Uterus (tissue), 3 donors: ENCODE measurements at regions not wholly inside any gene's neighbourhood (a gene's known extent, or its start where the extent isn't known, plus 50 kb on each side); places are given as distances from the start of the nearest gene placed in this dataset.

Experiments used
- DNase-seq, 2 donors: peaks; one replicate each; pipeline ENCODE4 v3.0.0-alpha.2; 2019 to 2020
- H3K27ac ChIP-seq, 2 donors: fragments of 200-600 bp; sonication (generic); 1 replicate in 1 of 2; 2 replicates in 1 of 2; pipeline ENCODE4 v1.5.1; 2016 to 2018
- H3K27me3 ChIP-seq, 2 donors: fragments of 200-600 bp; sonication (generic); one replicate each; pipeline ENCODE4 v1.5.1; 2018 to 2019; ENCODE audit warnings: control low read depth in 1 of 2
- H3K36me3 ChIP-seq, 2 donors: fragments of 200-600 bp; sonication (generic); one replicate each; pipeline ENCODE4 v1.5.1; 2019; ENCODE audit warnings: control low read depth in 1 of 2
- H3K4me1 ChIP-seq, 2 donors: fragments of 200-600 bp; sonication (generic); one replicate each; pipeline ENCODE4 v1.5.1; 2018 to 2019; ENCODE audit warnings: control low read depth in 1 of 2
- H3K4me3 ChIP-seq, 2 donors: fragments of 200-600 bp; sonication (generic); 1 replicate in 1 of 2; 2 replicates in 1 of 2; pipeline ENCODE4 v1.5.1; 2018 to 2019; ENCODE audit warnings: mild to moderate bottlenecking in 1 of 2
- H3K9me3 ChIP-seq, 2 donors: fragments of 200-600 bp; sonication (generic); one replicate each; pipeline ENCODE4 v1.5.1; 2019; ENCODE audit warnings: control low read depth in 1 of 2
- CTCF ChIP-seq, 4 experiments: fragments of 200-600 bp in 2 of 4; fragments of 450-650 bp in 2 of 4; sonication (generic) in 2 of 4; IDR thresholded peaks; one replicate each; pipeline ENCODE4 v1.5.1; 2016 to 2019; ENCODE audit warnings: antibody characterized with exemption in 4 of 4, mild to moderate bottlenecking in 2 of 4, moderate library complexity in 1 of 4
- POLR2A ChIP-seq, 2 donors: fragments of 450-650 bp; IDR thresholded peaks; one replicate each; pipeline ENCODE4 v1.6.1; 2016; ENCODE audit warnings: antibody characterized with exemption in 2 of 2, mild to moderate bottlenecking in 1 of 2, moderate library complexity in 1 of 2
- intact Hi-C: fragments of 100-400 bp; cut with DNase I; formaldehyde crosslinking; loops from one replicate; pipeline ENCODE4 v1.15.1; 2023; ENCODE audit warnings: low total_unique reads
- donor health status: DM: yes; HTN: yes; CAD: no.

- H3K27ac ChIP-seq, result no peak overlapping the region
- no peak for DNase-seq
- H3K4me1 ChIP-seq, result no peaks in the 10 kb centered on the region
- TF ChIP-seq POLR2A (IDR thresholded peaks at IDR 0.05), result no peak
- TF ChIP-seq CTCF (IDR thresholded peaks at IDR 0.05), result no peak
- H3K27me3 ChIP-seq, result no peaks in the 10 kb centered on the region
- H3K9me3 ChIP-seq, result no peaks in the 10 kb centered on the region
- H3K4me3 ChIP-seq, result no peak overlapping the region
- no peaks in the 10 kb centered on the region for H3K36me3 ChIP-seq
- intact Hi-C loops, result no loop called here
Observed at GRCh38 chr1:221149111-221149510, 269.9 kb downstream of the HLX start.

- no peak for DNase-seq
- H3K4me3 ChIP-seq, result no peak overlapping the region
- H3K27ac ChIP-seq, result no peak overlapping the region
- no peaks in the 10 kb centered on the region for H3K9me3 ChIP-seq
- H3K27me3 ChIP-seq, result no peaks in the 10 kb centered on the region
- TF ChIP-seq CTCF (IDR thresholded peaks at IDR 0.05), result no peak
- TF ChIP-seq POLR2A (IDR thresholded peaks at IDR 0.05), result no peak
- no peaks in the 10 kb centered on the region for H3K36me3 ChIP-seq
- H3K4me1 ChIP-seq, result no peaks in the 10 kb centered on the region
- intact Hi-C loops, result no loop called here
Observed at GRCh38 chr1:221149555-221150075, 270.4 kb downstream of the HLX start.

- no peaks in the 10 kb centered on the region for H3K27me3 ChIP-seq
- H3K4me1 ChIP-seq, result no peaks in the 10 kb centered on the region
- intact Hi-C loops, result no loop called here
- DNase-seq, result no peak
- no peak overlapping the region for H3K4me3 ChIP-seq
- no peaks in the 10 kb centered on the region for H3K9me3 ChIP-seq
- no peak overlapping the region for H3K27ac ChIP-seq
- TF ChIP-seq CTCF (IDR thresholded peaks at IDR 0.05) (no peak), POLR2A (IDR thresholded peaks at IDR 0.05) (no peak)
- H3K36me3 ChIP-seq, result no peaks in the 10 kb centered on the region
Observed at GRCh38 chr1:221150996-221151395, 271.8 kb downstream of the HLX start.

DNA sequence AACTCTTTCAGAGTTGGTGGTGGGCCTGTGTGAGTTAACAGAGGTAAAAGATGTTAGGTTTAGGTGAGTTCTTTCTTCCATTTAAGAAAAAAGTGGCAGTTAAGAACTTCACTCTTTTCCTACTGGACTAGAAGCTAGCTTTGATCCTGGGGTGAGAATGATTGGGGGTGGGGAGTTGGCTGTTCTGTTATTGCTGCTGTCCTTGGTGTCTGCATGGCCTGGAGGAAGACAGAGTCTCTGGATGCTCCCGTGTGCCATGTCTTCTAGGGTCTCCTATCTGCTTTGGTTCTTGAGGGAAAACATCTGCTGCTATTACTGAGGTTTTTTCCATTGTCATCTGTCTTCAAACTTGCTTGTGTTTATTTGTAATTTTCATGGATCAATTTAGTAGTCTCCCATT lies 275.7 kb downstream of the HLX start:
- no peak for TF ChIP-seq POLR2A (IDR thresholded peaks at IDR 0.05)
- TF ChIP-seq CTCF (IDR thresholded peaks at IDR 0.05), result no peak
- no peaks in the 10 kb centered on the region for H3K4me1 ChIP-seq
- H3K9me3 ChIP-seq, result no peaks in the 10 kb centered on the region
- no peak overlapping the region for H3K4me3 ChIP-seq
- H3K27me3 ChIP-seq, result no peaks in the 10 kb centered on the region
- no peaks in the 10 kb centered on the region for H3K36me3 ChIP-seq
- H3K27ac ChIP-seq, result no peak overlapping the region
- intact Hi-C loops, result no loop called here
- no peak for DNase-seq

DNA sequence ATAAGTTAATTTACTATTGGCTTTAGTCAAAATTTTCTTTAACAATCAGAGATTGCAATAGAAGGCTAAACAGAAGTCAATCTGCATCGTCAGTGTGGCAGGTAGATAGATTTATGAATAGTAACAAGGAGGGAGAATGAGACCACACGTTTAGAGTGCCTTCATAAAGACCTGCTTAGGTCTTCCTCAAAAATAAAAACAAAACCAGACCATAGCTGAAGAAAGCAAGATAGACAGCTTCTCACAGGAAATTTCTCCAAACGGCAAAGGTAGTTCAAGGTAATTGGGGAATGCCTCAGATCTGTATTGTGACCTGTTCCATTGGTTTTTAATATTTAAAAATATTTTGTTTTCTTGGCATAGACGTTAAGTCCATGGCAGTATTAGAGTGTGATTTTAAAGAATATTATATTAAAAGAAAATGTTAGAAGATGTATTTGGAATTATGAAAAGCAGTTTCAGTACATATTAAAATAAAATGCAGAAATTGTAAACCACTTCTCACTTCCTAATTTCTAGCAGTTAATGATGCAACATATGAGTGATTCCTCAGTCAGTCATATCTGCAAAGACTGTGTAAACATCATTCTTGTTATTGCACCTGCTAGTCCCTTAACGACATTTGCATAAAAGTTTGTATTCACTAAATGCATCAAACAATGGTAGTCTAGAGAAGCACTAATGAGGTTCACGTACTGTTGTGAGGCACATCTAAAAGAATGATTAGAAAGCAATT lies 278.0 kb downstream of the HLX start:
- Histone ChIP-seq H3K4me3 (no peak overlapping the region), H3K9me3 (no peaks in the 10 kb centered on the region)

More for the DNA sequence above, 278.0 kb downstream of the HLX start:
- intact Hi-C loops, result no loop called here
- TF ChIP-seq POLR2A (IDR thresholded peaks at IDR 0.05) (no peak), CTCF (IDR thresholded peaks at IDR 0.05) (no peak)
- Histone ChIP-seq H3K27ac (no peak overlapping the region), H3K4me1 (peaks cover 0 to 5% of the 10 kb centered on the region in 2 donors), H3K36me3 (no peaks in the 10 kb centered on the region), H3K27me3 (no peaks in the 10 kb centered on the region)
- no peak for DNase-seq
